Neural cell (in vitro differentiated cells): ENCODE measurements at regions not wholly inside any gene's neighbourhood (a gene's known extent, or its start where the extent isn't known, plus 50 kb on each side); places are given as distances from the start of the nearest gene placed in this dataset.
A peak's percentile ranks its signal among the peaks of the same experiment; 100 is the strongest.

ENCODE experiments used
- H2AFZ ChIP-seq: fragments of 200-600, 300-800 bp; sonication (generic), shearing (Covaris generic); 2 replicates; pipeline ENCODE4 v1.6.0; 2014; ENCODE audit warnings: low read depth, mild to moderate bottlenecking, antibody characterized with exemption, low read length, moderate library complexity
- H3F3A ChIP-seq: fragments of 200-600 bp; shearing (Covaris generic); 2 replicates; pipeline ENCODE4 v1.6.1; 2016; ENCODE audit warnings: mild to moderate bottlenecking, moderate library complexity, mixed read lengths, antibody characterized with exemption, low read length; ENCODE audit not compliant: insufficient read depth, poor library complexity, severe bottlenecking
- H3K27ac ChIP-seq: fragments of 200-600, 300-800 bp; sonication (generic), shearing (Covaris generic); 2 replicates; pipeline ENCODE4 v1.5.1; 2014; ENCODE audit warnings: mild to moderate bottlenecking, low read length, moderate library complexity
- H3K27me3 ChIP-seq: fragments of 300-800, 200-600 bp; sonication (generic), shearing (Covaris generic); 2 replicates; pipeline ENCODE4 v1.6.0; 2014; ENCODE audit warnings: mild to moderate bottlenecking, low read depth, low read length, moderate library complexity; ENCODE audit not compliant: insufficient read depth
- H3K36me3 ChIP-seq: fragments of 300-800, 200-600 bp; sonication (generic), shearing (Covaris generic); 2 replicates; pipeline ENCODE4 v1.5.1; 2014; ENCODE audit warnings: mild to moderate bottlenecking, antibody characterized with exemption, low read length, moderate library complexity; ENCODE audit not compliant: insufficient read depth
- H3K4me2 ChIP-seq: fragments of 300-800, 200-600 bp; sonication (generic), shearing (Covaris generic); 2 replicates; pipeline ENCODE4 v1.6.0; 2014; ENCODE audit warnings: mild to moderate bottlenecking, low read length
- H3K4me3 ChIP-seq: fragments of 300-800, 200-600 bp; sonication (generic), shearing (Covaris generic); 2 replicates; pipeline ENCODE4 v1.5.1; 2014; ENCODE audit warnings: mild to moderate bottlenecking, low read length, moderate library complexity
- H3K79me2 ChIP-seq: fragments of 200-600 bp; shearing (Covaris generic); replicated peaks from 2 replicates; pipeline ENCODE4 v1.6.0; 2014; ENCODE audit warnings: mild to moderate bottlenecking, low read length, moderate library complexity; ENCODE audit not compliant: insufficient read depth
- H3K9ac ChIP-seq: fragments of 300-800, 200-600 bp; sonication (generic), shearing (Covaris generic); 2 replicates; pipeline ENCODE4 v1.6.1; 2016; ENCODE audit warnings: mild to moderate bottlenecking, low read length, mixed read lengths
- H3K9me2 ChIP-seq: fragments of 200-600 bp; shearing (Covaris generic); 2 replicates; pipeline ENCODE4 v1.6.1; 2016; ENCODE audit warnings: mild to moderate bottlenecking, low read length, mixed read lengths; ENCODE audit not compliant: insufficient read depth
- H3K9me3 ChIP-seq: fragments of 200-600, 300-800 bp; sonication (generic), shearing (Covaris generic); 2 replicates; pipeline ENCODE4 v1.6.1; 2016; ENCODE audit warnings: mild to moderate bottlenecking, mixed run types, low read length, moderate library complexity, mixed read lengths
- H4K20me1 ChIP-seq: fragments of 200-600 bp; shearing (Covaris generic); 2 replicates; pipeline ENCODE4 v1.6.1; 2016; ENCODE audit warnings: mild to moderate bottlenecking, mixed run types; ENCODE audit not compliant: insufficient read depth
- EP300 ChIP-seq: fragments of 450-650 bp; conservative IDR thresholded peaks from 2 replicates; pipeline ENCODE4 v1.6.1; 2014; ENCODE audit warnings: antibody characterized with exemption, mild to moderate bottlenecking, moderate library complexity; ENCODE audit not compliant: poor library complexity, severe bottlenecking
- EZH2 ChIP-seq: fragments of 200-600, 300-800 bp; shearing (Covaris generic), sonication (generic); IDR thresholded peaks from 2 replicates; pipeline ENCODE4 v1.6.1; 2014; ENCODE audit warnings: antibody characterized with exemption, low read length, borderline replicate concordance, mild to moderate bottlenecking; ENCODE audit not compliant: insufficient read depth, poor library complexity, severe bottlenecking
- MXI1 ChIP-seq: fragments of 450-650 bp; conservative IDR thresholded peaks from 2 replicates; pipeline ENCODE4 v1.6.1; 2014; ENCODE audit warnings: antibody characterized with exemption, mild to moderate bottlenecking; ENCODE audit not compliant: poor library complexity, severe bottlenecking
- POLR2AphosphoS5 ChIP-seq: IDR thresholded peaks from 2 replicates; pipeline ENCODE4 v1.6.1; 2012
- RAD21 ChIP-seq: fragments of 450-650 bp; conservative IDR thresholded peaks from 2 replicates; pipeline ENCODE4 v1.6.1; 2014; ENCODE audit warnings: antibody characterized with exemption, mild to moderate bottlenecking, moderate library complexity
- SMC3 ChIP-seq: fragments of 450-650 bp; conservative IDR thresholded peaks from 2 replicates; pipeline ENCODE4 v1.6.1; 2014; ENCODE audit warnings: antibody characterized with exemption, mild to moderate bottlenecking, moderate library complexity; ENCODE audit not compliant: poor library complexity
- TAF1 ChIP-seq: IDR thresholded peaks from 2 replicates; pipeline ENCODE4 v1.6.1; 2012; ENCODE audit warnings: low read depth
- TF ChIP-seq, protein P1 (sequence below): fragments of 450-650 bp; IDR thresholded peaks from 2 replicates; pipeline ENCODE4 v1.5.1; 2014; ENCODE audit warnings: antibody characterized with exemption, mild to moderate bottlenecking, moderate library complexity; ENCODE audit not compliant: poor library complexity, severe bottlenecking
- TF ChIP-seq, protein P2 (sequence below): IDR thresholded peaks from 2 replicates; pipeline ENCODE4 v1.6.1; 2012; ENCODE audit warnings: borderline replicate concordance

DNA sequence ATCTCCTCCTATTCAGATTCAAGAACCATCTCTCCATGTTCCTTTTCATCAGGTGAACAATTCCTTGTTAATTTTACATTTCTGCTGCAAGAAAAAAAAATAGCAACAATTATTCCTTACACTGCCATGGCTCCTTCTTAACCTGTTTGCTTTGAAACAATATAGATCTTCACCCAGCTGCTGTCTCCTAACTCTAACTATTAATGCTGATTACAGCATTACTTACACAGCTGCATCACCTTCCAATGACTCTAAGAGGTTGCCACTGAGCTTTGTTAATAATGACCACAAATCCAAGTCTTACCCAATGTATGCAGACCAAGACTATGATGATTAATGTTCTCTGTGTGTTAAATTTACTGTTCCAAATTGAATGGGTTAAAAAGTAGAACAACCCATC lies 541.4 kb downstream of the TOX3 start:
- no peak overlapping the region for H2AFZ ChIP-seq
- H3K9me2 ChIP-seq: no peaks in the 10 kb centered on the region
- no peak overlapping the region for H3K4me3 ChIP-seq
- no peaks in the 10 kb centered on the region for H4K20me1 ChIP-seq
- no peaks in the 10 kb centered on the region for H3K27me3 ChIP-seq
- no peaks in the 10 kb centered on the region for H3K79me2 ChIP-seq
- H3K27ac ChIP-seq: no peak overlapping the region
- H3F3A ChIP-seq: no peaks in the 10 kb centered on the region
- H3K36me3 ChIP-seq: no peaks in the 10 kb centered on the region
- H3K9ac ChIP-seq: no peak overlapping the region
- TF ChIP-seq RAD21: no peak
- no peaks in the 10 kb centered on the region for H3K9me3 ChIP-seq
- H3K4me2 ChIP-seq: no peak overlapping the region

DNA sequence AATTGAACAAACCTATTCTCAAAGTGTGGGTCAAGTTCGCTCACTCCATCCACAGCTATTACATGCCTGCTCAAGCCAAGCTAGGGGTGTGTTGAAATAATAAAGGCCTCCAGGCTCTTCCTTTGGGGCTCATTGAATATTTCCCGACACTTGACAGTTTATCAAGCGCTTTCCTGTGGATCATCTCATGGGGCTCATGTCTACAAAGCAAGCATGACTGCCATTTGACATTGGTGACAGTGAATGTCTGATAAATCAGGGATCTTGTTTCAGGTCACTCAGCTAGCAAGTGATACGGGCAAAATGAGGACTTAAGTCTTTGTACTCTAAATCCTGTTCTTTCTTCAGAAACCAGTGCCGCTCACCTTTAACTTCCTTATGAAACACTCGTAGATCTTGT lies 542.6 kb downstream of the TOX3 start:
- Histone ChIP-seq H3K27ac (no peak overlapping the region), H3K27me3 (no peaks in the 10 kb centered on the region), H3K36me3 (no peaks in the 10 kb centered on the region), H3K9ac (no peak overlapping the region), H4K20me1 (no peaks in the 10 kb centered on the region), H3K79me2 (no peaks in the 10 kb centered on the region), H3K4me2 (no peak overlapping the region), H3K9me2 (no peaks in the 10 kb centered on the region), H3K9me3 (no peaks in the 10 kb centered on the region), H3F3A (no peaks in the 10 kb centered on the region), H3K4me3 (peak overlapping the region; percentile 0), H2AFZ (no peak overlapping the region)
- TF ChIP-seq RAD21 (no peak), POLR2AphosphoS5 (peak; percentile 72), EP300 (peak; percentile 87)
- TF ChIP-seq, protein P1, sequence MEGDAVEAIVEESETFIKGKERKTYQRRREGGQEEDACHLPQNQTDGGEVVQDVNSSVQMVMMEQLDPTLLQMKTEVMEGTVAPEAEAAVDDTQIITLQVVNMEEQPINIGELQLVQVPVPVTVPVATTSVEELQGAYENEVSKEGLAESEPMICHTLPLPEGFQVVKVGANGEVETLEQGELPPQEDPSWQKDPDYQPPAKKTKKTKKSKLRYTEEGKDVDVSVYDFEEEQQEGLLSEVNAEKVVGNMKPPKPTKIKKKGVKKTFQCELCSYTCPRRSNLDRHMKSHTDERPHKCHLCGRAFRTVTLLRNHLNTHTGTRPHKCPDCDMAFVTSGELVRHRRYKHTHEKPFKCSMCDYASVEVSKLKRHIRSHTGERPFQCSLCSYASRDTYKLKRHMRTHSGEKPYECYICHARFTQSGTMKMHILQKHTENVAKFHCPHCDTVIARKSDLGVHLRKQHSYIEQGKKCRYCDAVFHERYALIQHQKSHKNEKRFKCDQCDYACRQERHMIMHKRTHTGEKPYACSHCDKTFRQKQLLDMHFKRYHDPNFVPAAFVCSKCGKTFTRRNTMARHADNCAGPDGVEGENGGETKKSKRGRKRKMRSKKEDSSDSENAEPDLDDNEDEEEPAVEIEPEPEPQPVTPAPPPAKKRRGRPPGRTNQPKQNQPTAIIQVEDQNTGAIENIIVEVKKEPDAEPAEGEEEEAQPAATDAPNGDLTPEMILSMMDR: no peak

DNA sequence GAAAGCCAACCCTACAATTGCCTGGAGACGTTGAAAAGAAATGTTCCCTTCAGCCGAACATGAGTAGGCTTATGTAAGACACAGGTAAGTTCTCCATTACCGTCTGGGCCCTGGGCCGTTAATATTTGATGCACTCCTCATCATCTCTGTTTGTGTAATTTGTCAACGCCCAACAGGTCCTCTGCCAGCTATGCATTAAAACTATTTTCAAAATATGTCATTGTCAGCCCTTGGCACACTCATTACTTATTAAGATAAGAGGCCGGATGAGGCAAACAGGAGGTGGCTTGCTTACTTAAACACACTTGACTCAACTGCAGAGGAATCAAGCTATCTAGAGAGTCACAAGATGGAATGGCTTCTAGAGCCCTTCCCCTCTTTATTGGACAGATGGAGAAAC lies 544.9 kb downstream of the TOX3 start:
- Histone ChIP-seq H3K4me2 (no peak overlapping the region), H3K27me3 (no peaks in the 10 kb centered on the region), H4K20me1 (no peaks in the 10 kb centered on the region), H3K36me3 (no peaks in the 10 kb centered on the region), H3K9me2 (no peaks in the 10 kb centered on the region), H3K9me3 (no peaks in the 10 kb centered on the region), H2AFZ (no peak overlapping the region), H3F3A (no peaks in the 10 kb centered on the region), H3K27ac (no peak overlapping the region), H3K79me2 (no peaks in the 10 kb centered on the region), H3K9ac (no peak overlapping the region), H3K4me3 (no peak overlapping the region)
- TF ChIP-seq MXI1 (no peak), EZH2 (no peak), EP300 (no peak), TAF1 (no peak), POLR2AphosphoS5 (no peak), SMC3 (no peak), RAD21 (no peak)
- TF ChIP-seq, protein P2, sequence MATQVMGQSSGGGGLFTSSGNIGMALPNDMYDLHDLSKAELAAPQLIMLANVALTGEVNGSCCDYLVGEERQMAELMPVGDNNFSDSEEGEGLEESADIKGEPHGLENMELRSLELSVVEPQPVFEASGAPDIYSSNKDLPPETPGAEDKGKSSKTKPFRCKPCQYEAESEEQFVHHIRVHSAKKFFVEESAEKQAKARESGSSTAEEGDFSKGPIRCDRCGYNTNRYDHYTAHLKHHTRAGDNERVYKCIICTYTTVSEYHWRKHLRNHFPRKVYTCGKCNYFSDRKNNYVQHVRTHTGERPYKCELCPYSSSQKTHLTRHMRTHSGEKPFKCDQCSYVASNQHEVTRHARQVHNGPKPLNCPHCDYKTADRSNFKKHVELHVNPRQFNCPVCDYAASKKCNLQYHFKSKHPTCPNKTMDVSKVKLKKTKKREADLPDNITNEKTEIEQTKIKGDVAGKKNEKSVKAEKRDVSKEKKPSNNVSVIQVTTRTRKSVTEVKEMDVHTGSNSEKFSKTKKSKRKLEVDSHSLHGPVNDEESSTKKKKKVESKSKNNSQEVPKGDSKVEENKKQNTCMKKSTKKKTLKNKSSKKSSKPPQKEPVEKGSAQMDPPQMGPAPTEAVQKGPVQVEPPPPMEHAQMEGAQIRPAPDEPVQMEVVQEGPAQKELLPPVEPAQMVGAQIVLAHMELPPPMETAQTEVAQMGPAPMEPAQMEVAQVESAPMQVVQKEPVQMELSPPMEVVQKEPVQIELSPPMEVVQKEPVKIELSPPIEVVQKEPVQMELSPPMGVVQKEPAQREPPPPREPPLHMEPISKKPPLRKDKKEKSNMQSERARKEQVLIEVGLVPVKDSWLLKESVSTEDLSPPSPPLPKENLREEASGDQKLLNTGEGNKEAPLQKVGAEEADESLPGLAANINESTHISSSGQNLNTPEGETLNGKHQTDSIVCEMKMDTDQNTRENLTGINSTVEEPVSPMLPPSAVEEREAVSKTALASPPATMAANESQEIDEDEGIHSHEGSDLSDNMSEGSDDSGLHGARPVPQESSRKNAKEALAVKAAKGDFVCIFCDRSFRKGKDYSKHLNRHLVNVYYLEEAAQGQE: no peak
- TF ChIP-seq, protein P1: no peak
